Brain pericyte (primary cell): ENCODE measurements at regions not wholly inside any gene's neighbourhood (a gene's known extent, or its start where the extent isn't known, plus 50 kb on each side); places are given as distances from the start of the nearest gene placed in this dataset.

Experiments
- DNase-seq: peaks from one replicate; pipeline ENCODE4 v3.0.0-alpha.2; 2012; ENCODE audit warnings: low read depth, low spot score

GRCh38 chr2:151156431-151156830 is 105.2 kb downstream of the RBM43 start:
- DNase-seq: no peak

GRCh38 chr2:151153601-151154000 is 108.1 kb downstream of the RBM43 start:
- DNase-seq: no peak

- no peak for DNase-seq
These were observed 111.0 kb downstream of the RBM43 start for GRCh38 chr2:151150331-151151320.

DNA sequence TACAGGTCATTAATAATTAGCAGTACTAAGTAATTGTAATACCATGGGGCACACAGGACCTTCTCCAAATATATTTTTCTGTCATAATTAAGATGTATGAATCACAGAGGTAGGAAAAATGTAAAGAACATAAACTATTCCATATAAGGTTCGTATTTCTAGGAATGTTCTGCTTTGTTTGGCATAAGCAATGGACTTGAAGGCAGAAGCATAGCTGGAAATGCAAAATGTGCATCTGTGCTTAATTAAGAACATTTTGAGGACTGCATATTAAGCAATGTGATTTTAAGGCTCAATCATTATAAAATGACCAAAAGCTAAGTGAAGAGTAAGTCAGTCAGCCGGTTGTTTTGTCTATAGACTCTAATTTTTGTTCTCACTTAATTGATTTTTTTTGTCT is 123.2 kb downstream of the RBM43 start:
- DNase-seq: no peak

DNA sequence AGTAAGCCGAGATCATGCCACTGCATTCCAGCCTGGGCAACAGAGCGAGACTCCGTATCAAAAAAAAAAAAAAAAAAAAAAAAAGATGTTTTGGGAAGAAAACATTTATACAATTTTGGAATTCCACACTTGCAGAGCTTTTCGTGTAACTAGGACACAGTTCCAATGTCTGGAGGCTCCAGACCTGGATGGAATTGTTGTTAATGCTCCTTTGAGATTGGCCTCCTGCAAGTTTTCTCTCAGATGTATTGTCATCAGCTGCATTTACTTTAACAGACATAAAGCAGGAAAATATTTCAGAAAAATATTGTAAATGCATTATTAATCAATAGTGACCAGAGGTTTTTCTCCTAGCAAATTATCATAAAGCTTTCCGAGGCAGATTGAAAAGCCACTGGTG is 124.1 kb downstream of the RBM43 start:
- no peak for DNase-seq

GRCh38 chr2:151120011-151120410 is 141.7 kb downstream of the RBM43 start:
- no peak for DNase-seq

DNA sequence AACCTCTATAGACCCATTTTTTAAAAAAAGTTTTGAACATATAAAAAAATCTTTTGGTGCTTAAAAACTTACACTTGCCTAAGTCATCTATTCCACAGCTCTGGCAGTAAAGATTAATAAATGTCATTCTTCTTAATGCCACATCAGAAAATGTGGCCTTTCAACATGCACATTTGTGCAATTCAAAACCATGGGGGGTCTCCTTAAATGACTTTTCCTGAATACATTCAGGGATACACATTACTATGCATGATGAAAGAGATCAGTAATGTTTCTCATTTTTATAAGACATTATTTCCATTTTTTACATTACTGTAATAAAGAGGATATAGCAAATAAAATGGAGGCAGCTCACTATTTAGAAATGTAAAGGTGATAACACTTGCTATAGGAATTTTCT is 142.3 kb downstream of the RBM43 start:
- DNase-seq: no peak

DNA sequence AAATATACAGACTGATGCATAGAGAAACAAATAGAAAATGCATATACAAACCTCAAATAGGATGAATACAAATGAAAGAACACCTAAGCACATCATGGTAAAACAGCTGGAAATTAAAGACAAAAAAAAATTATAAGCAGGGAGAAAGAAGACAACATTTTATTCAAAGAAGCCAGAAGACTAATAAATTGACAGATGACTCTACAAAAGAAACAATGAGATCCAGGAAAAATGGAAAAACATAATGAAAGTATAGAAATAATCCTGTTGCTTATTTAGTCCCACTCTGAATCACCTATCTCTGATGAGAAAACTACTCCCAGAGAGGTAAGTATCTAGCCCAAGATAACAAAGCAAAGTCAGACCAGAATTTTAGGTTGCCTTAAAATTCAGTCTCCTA is 143.4 kb downstream of the RBM43 start:
- no peak for DNase-seq

DNA sequence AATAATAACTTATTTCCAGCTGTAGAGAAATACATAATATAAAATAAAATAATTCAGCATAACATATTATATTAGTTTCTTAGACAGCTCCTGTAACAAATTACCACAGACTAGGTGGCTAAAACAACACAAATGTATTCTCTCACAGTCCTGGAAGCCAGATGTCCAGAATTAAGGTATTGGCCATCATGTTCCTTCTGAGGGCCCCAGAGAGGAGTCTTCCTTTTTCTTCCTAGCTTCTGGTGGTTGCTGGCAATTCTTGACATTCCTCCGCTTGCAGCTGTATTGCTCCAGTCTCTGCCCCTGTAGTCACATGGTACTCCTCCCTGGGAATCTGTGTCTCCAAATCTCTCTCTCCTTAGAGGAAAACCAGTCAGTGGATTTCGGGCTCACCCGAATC is 146.8 kb downstream of the RBM43 start:
- DNase-seq: no peak

DNA sequence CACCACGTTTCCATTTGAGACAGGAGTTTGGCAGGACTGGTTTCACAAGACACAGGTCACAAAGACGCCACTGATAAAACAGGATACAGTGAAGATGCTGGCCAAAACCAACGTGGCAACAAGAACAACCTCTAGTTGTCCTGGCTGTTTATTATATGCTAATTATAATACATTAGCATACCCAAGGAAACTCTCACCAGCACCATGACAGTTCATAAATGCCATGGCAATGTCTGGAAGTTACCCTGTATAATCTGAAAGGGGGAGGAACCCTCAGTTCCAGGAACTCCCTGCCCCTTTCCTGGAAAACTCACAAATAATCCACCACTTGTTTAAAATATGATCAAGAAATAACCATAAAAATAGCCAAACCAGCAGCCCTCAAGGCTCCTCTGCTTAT is 148.3 kb downstream of the RBM43 start:
- DNase-seq: no peak

- no peak for DNase-seq
These were observed 149.9 kb downstream of the RBM43 start for GRCh38 chr2:151111599-151112278.

DNA sequence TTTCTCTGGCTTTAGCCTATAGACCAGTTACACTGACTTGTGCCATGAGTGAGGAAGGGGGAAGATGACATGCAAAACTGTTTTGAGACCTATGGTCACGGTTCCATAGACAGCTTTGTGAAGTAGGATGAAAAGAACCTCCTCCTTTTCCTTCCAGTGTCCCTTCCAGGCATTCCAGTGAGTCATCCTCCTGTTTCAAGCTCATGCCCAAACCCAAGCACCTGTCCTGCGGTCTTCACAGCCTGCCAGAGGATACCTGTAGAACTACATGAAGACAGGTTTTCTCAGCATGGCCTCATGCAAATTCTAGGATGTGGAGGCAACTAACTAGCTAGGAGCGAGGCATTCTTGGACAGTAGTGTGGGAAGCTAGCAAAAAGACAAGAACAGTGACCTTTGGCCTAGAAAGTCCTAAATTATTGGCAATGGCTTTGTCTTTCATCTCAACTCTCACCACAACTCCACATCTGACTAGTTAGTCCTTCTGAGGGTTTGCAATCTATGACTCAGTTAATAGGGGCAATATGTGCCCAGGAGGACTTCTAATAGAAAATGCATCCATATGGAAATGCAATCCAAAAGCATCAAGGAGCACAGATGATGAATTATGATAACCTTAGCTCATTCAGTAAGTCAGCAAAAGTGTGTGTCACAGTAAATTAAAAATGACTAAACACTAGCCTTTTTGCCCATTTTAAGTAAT is 154.7 kb downstream of the RBM43 start:
- no peak for DNase-seq

DNA sequence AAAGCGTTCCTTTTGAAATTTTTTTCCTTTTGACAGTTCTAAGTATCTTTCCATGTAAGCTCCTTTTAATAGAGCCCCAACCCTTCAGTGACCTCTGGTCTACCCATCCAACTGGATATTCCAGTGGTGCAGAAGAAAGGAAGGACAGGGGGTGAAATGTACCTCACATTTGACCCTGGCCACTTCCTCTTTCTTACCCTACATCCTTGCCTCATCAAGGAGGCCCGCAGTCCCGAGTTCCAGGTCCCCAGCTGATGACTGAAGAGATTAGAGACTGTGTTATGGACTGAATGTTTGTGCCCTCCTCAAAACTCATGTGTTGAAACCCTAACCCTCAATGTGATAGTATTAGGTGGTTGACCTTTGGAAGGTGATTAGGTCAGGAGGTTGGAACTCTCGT is 158.1 kb downstream of the RBM43 start:
- DNase-seq: no peak

DNA sequence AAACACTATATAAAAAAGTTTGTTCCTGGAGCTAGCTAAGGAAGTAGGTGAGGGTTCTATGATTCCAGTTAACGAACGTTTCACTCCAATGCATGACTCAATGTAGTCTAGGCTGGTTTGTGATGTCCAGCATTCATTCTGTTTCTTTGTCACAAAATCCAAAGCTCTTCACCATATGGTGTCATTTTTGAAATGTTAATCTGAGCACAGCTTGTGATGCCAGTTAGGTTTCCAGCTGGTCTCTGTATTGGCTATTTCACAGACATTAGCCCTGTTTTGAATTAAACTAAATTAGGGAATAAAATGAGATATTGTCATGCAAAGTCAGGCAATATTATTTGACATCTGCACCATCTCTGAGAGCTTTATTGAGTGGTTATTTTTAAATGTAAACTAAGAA is 159.4 kb downstream of the RBM43 start:
- no peak for DNase-seq

GRCh38 chr2:151098841-151099240 is 162.8 kb downstream of the RBM43 start:
- no peak for DNase-seq

GRCh38 chr2:151097895-151098294 is 163.8 kb downstream of the RBM43 start:
- no peak for DNase-seq

GRCh38 chr2:151097128-151097527 is 164.5 kb downstream of the RBM43 start:
- no peak for DNase-seq

- DNase-seq: no peak
These were observed 165.4 kb downstream of the RBM43 start for GRCh38 chr2:151096235-151096634.

DNA sequence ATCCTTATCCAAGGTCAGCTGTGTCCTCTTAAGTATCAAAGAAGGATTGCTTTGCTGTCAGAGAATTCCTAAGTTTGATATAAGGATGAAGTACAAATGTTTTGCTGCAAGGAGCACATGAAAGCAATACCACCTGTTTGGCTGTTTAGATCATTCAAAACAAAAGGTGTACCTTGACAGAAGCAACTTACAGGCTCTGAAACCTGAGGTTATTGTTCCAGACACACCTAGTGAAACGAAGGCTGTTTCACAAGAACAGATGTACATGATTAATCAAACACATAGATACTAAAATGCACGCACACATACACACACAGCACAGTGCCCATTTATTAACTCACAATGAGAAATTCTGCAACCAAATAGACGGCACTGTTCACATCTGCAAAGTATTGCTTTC is 166.2 kb downstream of the RBM43 start:
- no peak for DNase-seq

- DNase-seq: no peak
These were observed 170.1 kb downstream of the RBM43 start for GRCh38 chr2:151091583-151091982.

GRCh38 chr2:151087377-151087776 is 174.3 kb downstream of the RBM43 start:
- no peak for DNase-seq

DNA sequence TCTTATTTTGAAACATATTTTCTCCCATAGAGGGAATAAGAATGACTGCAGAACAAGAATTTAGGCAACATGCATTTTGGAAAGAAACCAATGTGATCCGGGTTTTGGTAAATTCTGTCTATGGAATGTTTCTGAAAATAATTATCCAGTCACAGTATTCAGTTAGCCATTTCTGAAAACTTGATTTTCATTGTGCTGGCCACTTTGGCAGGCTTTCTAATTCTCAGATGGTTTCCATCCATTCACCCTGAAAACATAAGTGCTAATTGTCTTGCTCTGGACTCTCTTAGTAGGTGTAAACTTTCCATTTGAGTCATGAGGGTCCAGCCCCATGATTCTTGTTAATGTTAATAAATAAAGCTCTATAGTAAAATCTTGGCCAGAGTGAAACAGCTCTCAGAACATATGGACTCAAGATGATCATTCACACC is 176.5 kb downstream of the RBM43 start:
- no peak for DNase-seq
